ENCODE measurements at regions not wholly inside any gene's neighbourhood (a gene's known extent, or its start where the extent isn't known, plus 50 kb on each side); places are given as distances from the start of the nearest gene placed in this dataset.

DNA sequence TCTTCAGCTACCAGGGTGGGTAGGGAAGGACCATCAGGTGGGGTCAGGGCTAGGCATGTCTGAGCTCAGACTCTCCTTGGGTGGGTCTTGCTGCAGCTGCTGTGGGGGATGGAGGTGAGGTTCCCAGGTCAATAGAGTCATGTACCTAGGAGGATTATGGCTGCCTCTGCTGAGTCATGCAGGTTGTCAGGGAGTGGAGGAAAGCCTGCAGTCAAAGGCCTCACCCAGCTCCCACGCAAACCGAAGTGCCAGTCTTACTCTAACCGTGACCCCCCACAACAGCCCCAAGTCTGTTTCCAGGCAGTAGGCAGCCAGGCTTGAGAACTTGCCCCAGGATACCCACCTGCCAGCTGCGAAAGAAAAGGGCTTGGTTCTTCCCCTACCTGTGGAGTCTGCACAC lies 113.6 kb upstream of the GALNT5 start:
- TF ChIP-seq EZH2 (IDR thresholded peaks at IDR 0.05) (no peak), POLR2AphosphoS5 (IDR thresholded peaks at IDR 0.05; ENCODE audit: borderline replicate concordance, low read depth, low read length) (no peak), FOXP2 (optimal IDR thresholded peaks at IDR 0.05; ENCODE audit: control extremely low read depth, extremely low read length, insufficient read depth) (no peak)

Data from SK-N-MC (cell line).